ENCODE measurements at regions not wholly inside any gene's neighbourhood (a gene's known extent, or its start where the extent isn't known, plus 50 kb on each side); places are given as distances from the start of the nearest gene placed in this dataset.

DNA sequence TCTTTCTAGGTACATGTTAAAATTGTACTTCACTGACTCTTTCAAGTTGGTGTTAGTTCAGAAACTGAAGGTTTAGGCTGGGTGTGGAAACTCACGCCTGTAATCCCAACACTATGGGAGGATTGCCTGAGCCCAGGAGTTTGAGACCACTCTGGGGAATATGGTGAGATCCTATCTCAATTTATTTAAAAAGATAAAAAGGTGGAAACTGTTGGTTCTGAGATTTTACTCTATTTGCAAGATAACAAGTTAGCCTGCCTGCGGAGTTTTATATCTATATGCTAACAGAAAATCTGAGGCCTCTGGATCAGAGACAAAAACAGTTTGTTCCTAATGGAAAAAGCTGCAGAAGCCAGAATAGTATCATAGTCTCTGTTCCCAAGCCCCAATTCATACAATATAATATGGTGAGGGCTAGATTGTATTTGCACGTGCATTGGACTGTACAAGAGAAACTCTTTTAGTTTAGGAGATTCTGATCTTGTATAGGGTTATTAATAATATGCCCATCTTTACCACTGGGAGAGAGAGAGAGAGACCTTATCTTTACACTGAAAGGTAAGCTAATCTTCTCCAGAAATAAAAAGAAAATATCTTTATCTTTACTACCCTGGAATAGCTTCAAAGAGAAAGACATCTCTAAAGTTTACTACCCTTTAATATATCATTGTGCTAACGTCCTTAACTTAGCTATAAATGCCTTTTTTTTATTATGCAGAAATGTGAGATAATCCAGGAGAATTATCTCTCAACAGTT lies 1267.6 kb downstream of the OTOL1 start:
- TF ChIP-seq, protein P1, sequence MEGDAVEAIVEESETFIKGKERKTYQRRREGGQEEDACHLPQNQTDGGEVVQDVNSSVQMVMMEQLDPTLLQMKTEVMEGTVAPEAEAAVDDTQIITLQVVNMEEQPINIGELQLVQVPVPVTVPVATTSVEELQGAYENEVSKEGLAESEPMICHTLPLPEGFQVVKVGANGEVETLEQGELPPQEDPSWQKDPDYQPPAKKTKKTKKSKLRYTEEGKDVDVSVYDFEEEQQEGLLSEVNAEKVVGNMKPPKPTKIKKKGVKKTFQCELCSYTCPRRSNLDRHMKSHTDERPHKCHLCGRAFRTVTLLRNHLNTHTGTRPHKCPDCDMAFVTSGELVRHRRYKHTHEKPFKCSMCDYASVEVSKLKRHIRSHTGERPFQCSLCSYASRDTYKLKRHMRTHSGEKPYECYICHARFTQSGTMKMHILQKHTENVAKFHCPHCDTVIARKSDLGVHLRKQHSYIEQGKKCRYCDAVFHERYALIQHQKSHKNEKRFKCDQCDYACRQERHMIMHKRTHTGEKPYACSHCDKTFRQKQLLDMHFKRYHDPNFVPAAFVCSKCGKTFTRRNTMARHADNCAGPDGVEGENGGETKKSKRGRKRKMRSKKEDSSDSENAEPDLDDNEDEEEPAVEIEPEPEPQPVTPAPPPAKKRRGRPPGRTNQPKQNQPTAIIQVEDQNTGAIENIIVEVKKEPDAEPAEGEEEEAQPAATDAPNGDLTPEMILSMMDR (IDR thresholded peaks at IDR 0.05) = no peak
- TF ChIP-seq POLR2A (IDR thresholded peaks at IDR 0.05) = no peak
